Pancreas (tissue), 10 donors: ENCODE measurements at regions not wholly inside any gene's neighbourhood (a gene's known extent, or its start where the extent isn't known, plus 50 kb on each side); places are given as distances from the start of the nearest gene placed in this dataset.
A peak's percentile ranks its signal among the peaks of the same experiment; 100 is the strongest.

Experiments used
- ATAC-seq, 4 donors: fragments of 200-7000 bp; cut with Tn5 transposase; one replicate each; pipeline versions ENCODE4 v1.8.0 to v1.9.1; 2020; ENCODE audit warnings: mild to moderate bottlenecking in 4 of 4, moderate library complexity in 4 of 4
- DNase-seq, 6 donors: peaks; one replicate each; pipeline ENCODE4 v3.0.0-alpha.2; 2020
- FAIRE-seq: peaks from 2 replicates; lab custom pipeline; 2012; peaks lifted over from hg19 to GRCh38; lab: Jason Lieb, UNC
- H3K27ac ChIP-seq, 4 donors: fragments of 200-600 bp; sonication (generic); 1 replicate in 3 of 4; 2 replicates in 1 of 4; pipeline versions ENCODE4 v1.5.0 to v1.8.0; 2020
- H3K27me3 ChIP-seq, 4 donors: fragments of 200-600 bp; one replicate each; pipeline ENCODE4 v1.8.0; 2021
- H3K36me3 ChIP-seq, 3 donors: fragments of 200-600 bp; sonication (generic) in 1 of 3; one replicate each; pipeline versions ENCODE4 v1.5.0 to v1.8.0; 2020 to 2021
- H3K4me1 ChIP-seq, 3 donors: fragments of 200-600 bp; one replicate each; pipeline ENCODE4 v1.8.0; 2021
- H3K4me3 ChIP-seq, 4 donors: fragments of 200-600 bp; sonication (generic) in 2 of 4; one replicate each; pipeline versions ENCODE4 v1.5.0 to v1.8.0; 2020 to 2021
- H3K9me3 ChIP-seq, 4 donors: fragments of 200-600 bp; one replicate each; pipeline ENCODE4 v1.8.0; 2021
- WGBS, 2 donors: extraction: QIAGEN DNeasy Blood & Tissue Kit; methylation state at CpG; one replicate each; pipeline ENCODE4 v1.1.7; 2013; 5-methylcytosine and 5-hydroxymethylcytosine counted together
- intact Hi-C, 3 donors: fragments of 100-400 bp; cut with DNase I; formaldehyde crosslinking; loops; one replicate each; pipeline versions ENCODE4 v1.11.1 to v1.14.2; 2022
- TF ChIP-seq, protein P1 (sequence below), 4 donors: fragments of 200-600 bp; sonication (generic) in 3 of 4; IDR thresholded peaks; one replicate each; pipeline versions ENCODE4 v1.5.0 to v1.8.0; 2021; ENCODE audit warnings: antibody characterized with exemption in 4 of 4
- donor health status: healthy with polysubstance abuse.
- donor health status: DM: no; HTN: no; CAD: no; lungs with moderate emphysema.
- donor health status: DM: no; HTN: no; CAD: no.
- donor health status: control.
- donor health status: control.
- donor health status: Bipolar disorder and iron deficiency.
- donor health status: DM: yes; HTN: yes; CAD: no.
- donor health status: DM: no; HTN: no; CAD: no.
- donor health status: DM: no; HTN: no; CAD: no.
- donor health status: DM: yes; HTN: yes; CAD: no.

- H3K9me3 ChIP-seq, result no peaks in the 10 kb centered on the region
- TF ChIP-seq, protein P1, sequence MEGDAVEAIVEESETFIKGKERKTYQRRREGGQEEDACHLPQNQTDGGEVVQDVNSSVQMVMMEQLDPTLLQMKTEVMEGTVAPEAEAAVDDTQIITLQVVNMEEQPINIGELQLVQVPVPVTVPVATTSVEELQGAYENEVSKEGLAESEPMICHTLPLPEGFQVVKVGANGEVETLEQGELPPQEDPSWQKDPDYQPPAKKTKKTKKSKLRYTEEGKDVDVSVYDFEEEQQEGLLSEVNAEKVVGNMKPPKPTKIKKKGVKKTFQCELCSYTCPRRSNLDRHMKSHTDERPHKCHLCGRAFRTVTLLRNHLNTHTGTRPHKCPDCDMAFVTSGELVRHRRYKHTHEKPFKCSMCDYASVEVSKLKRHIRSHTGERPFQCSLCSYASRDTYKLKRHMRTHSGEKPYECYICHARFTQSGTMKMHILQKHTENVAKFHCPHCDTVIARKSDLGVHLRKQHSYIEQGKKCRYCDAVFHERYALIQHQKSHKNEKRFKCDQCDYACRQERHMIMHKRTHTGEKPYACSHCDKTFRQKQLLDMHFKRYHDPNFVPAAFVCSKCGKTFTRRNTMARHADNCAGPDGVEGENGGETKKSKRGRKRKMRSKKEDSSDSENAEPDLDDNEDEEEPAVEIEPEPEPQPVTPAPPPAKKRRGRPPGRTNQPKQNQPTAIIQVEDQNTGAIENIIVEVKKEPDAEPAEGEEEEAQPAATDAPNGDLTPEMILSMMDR (IDR thresholded peaks at IDR 0.05), result no peak
- FAIRE-seq, result no peak
- H3K4me1 ChIP-seq, result no peaks in the 10 kb centered on the region
- no peaks in the 10 kb centered on the region for H3K27me3 ChIP-seq
- no peaks in the 10 kb centered on the region for H3K36me3 ChIP-seq
- H3K27ac ChIP-seq, result no peak overlapping the region
- WGBS, 2 donors, result 47 to 52% methylated on average over 9 of the region's 9 CpGs
- peak in 2 of 4 donors; percentile 12 to 40 for ATAC-seq
- DNase-seq, result no peak
- H3K4me3 ChIP-seq, result no peak overlapping the region
- intact Hi-C loops, result no loop called here
These were observed 53.1 kb downstream of the SYNE3 start for GRCh38 chr14:95463171-95463901.

DNA sequence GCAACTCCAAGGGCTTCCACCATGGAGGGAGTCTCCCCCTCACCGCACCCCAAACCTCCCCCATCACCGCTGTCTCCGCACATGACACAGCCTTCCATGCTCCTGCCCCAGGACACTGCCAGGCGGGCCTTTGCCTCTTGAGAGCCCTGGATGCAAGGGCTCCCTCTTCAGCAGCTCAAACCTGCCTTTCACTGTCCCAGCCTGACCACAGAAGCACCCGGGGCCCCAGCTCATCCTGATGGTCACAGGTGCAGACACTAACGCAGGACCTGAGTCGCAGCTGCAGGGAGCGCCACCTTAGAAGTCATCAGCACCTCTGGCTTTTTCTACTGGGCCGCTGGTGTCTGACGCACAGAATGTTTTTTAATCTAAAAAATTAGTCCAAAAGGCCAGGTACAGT, 54.0 kb downstream of the SYNE3 start:
- no peaks in the 10 kb centered on the region for H3K27me3 ChIP-seq
- intact Hi-C loops, result no loop called here
- DNase-seq, result no peak
- no peak overlapping the region for H3K4me3 ChIP-seq
- 87 to 90% methylated on average over 9 to 10 of the region's 10 CpGs for WGBS, 2 donors
- no peaks in the 10 kb centered on the region for H3K36me3 ChIP-seq
- no peaks in the 10 kb centered on the region for H3K9me3 ChIP-seq
- ATAC-seq, result no peak
- TF ChIP-seq, protein P1 (IDR thresholded peaks at IDR 0.05), result no peak
- no peaks in the 10 kb centered on the region for H3K4me1 ChIP-seq
- FAIRE-seq, result no peak
- H3K27ac ChIP-seq, result no peak overlapping the region

DNA sequence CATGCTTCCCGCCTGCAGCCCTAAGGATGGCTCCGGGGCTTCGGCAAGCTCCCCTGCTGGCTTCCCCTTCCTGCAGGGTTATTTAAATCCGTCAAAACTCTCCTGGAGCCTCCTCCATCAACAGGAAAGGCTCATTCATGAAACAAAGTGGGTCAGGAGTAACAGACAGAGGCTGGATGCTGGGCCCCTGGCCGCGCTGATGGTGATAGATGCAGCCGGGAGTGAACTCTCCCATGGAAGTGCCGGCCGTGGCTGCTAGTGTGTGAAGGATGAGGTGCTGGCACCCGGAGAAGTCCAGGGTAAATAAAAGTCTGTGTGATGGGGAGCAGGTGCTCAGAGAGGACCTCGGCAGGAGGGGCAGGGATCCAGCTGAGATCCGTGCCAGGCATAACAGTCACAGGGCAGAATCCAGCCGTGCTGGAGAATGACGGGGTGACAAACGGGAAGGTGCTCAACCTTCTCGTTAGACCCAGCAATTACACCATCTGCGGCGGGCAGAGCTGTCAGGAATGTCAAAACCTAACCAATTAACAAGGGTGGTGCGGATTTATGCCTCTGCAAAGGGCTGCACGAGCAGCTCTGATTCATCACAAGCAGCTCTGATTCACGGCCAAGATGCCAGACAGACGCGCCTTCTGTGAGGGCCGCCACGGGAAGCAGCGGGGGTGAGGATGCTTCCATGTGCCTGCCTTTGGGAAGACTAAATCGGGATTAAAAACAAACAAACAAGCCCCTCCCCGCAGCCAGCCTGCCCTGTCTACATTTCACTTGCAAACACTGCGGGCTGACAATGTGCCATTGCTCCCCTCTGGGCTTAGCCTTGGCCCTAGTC, 55.6 kb downstream of the SYNE3 start:
- no peaks in the 10 kb centered on the region for H3K36me3 ChIP-seq
- DNase-seq (no peak), ATAC-seq (peak in 3 of 4 donors; percentile 7 to 42 (median 13)), FAIRE-seq (no peak)
- intact Hi-C loops, result no loop called here
- no peaks in the 10 kb centered on the region for H3K9me3 ChIP-seq
- TF ChIP-seq, protein P1 (IDR thresholded peaks at IDR 0.05), result no peak
- no peaks in the 10 kb centered on the region for H3K27me3 ChIP-seq
- H3K4me3 ChIP-seq, result no peak overlapping the region
- 22 to 29% methylated on average over 29 of the region's 29 CpGs for WGBS, 2 donors
- H3K27ac ChIP-seq, result no peak overlapping the region
- H3K4me1 ChIP-seq, result no peaks in the 10 kb centered on the region

- ATAC-seq (no peak), DNase-seq (no peak), FAIRE-seq (no peak)
- Histone ChIP-seq H3K27ac (no peak overlapping the region), H3K4me1 (no peaks in the 10 kb centered on the region), H3K4me3 (no peak overlapping the region), H3K9me3 (no peaks in the 10 kb centered on the region), H3K36me3 (no peaks in the 10 kb centered on the region), H3K27me3 (no peaks in the 10 kb centered on the region)
- intact Hi-C loops, result loop anchor here in 1 of 3 donors (10.0 kb wide), 1 partner anchor 536 kb away; no protein-coding TSS in a partner anchor
- TF ChIP-seq, protein P1 (IDR thresholded peaks at IDR 0.05), result no peak
- WGBS, 2 donors, result 89 to 91% methylated on average over 3 of the region's 3 CpGs
These were observed 57.5 kb downstream of the SYNE3 start for GRCh38 chr14:95458906-95459305.
